ENCODE measurements at regions not wholly inside any gene's neighbourhood (a gene's known extent, or its start where the extent isn't known, plus 50 kb on each side); places are given as distances from the start of the nearest gene placed in this dataset.

DNA sequence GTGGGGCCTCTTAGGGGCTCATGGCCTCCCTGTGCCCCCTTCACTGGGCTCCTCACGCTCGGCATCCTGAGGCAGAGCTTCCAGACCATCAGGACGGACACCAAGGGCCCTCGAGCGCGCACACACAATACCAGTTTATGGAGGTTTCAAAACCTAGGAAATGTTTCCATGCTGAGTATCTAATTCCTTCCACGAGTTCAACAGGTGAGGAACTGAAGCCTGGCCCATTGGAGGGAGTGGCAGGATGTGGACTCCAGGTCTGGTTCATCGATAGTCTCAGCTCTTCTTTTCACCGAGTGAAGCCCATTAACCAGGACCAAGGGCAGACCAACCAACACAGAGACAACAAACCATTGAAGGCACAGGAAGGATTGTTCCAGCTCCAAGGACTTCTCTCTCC lies 336.7 kb upstream of the SHH start (continued):
- TF ChIP-seq, protein P1, sequence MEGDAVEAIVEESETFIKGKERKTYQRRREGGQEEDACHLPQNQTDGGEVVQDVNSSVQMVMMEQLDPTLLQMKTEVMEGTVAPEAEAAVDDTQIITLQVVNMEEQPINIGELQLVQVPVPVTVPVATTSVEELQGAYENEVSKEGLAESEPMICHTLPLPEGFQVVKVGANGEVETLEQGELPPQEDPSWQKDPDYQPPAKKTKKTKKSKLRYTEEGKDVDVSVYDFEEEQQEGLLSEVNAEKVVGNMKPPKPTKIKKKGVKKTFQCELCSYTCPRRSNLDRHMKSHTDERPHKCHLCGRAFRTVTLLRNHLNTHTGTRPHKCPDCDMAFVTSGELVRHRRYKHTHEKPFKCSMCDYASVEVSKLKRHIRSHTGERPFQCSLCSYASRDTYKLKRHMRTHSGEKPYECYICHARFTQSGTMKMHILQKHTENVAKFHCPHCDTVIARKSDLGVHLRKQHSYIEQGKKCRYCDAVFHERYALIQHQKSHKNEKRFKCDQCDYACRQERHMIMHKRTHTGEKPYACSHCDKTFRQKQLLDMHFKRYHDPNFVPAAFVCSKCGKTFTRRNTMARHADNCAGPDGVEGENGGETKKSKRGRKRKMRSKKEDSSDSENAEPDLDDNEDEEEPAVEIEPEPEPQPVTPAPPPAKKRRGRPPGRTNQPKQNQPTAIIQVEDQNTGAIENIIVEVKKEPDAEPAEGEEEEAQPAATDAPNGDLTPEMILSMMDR (conservative IDR thresholded peaks at IDR 0.05; ENCODE audit: low read depth in 2 of 2) = no peak
- TF ChIP-seq ZNF331 (CRISPR knock-in tag; IDR thresholded peaks at IDR 0.05; ENCODE audit: low read depth) (no peak), POLR2AphosphoS5 (IDR thresholded peaks at IDR 0.05; ENCODE audit: low read depth) (no peak), JUNB (IDR thresholded peaks at IDR 0.05; ENCODE audit: unreplicated experiment) (no peak), STAT1 (IDR thresholded peaks at IDR 0.05; ENCODE audit: unreplicated experiment) (no peak), EZH2phosphoT487 (IDR thresholded peaks at IDR 0.05; ENCODE audit: unreplicated experiment) (no peak)

- Histone ChIP-seq H2AFZ (no peak overlapping the region), H4K20me1 (replicated peaks; ENCODE audit: insufficient read depth) (no peaks in the 10 kb centered on the region), H3F3A (replicated peaks; ENCODE audit: low read depth) (no peaks in the 10 kb centered on the region), H3K4me3 (no peak overlapping the region), H3K79me2 (replicated peaks; ENCODE audit: insufficient read depth) (no peaks in the 10 kb centered on the region), H3K4me2 (no peak overlapping the region), H3K9me2 (ENCODE audit: insufficient read depth) (no peaks in the 10 kb centered on the region), H3K4me1 (ENCODE audit: insufficient read depth) (no peaks in the 10 kb centered on the region), H3K27ac (ENCODE audit: low read depth) (no peak overlapping the region), H3K27me3 (ENCODE audit: insufficient read depth) (no peaks in the 10 kb centered on the region), H3K36me3 (ENCODE audit: insufficient read depth) (no peaks in the 10 kb centered on the region)
- H3K4me3 Mint-ChIP-seq = no peak overlapping the region
- peaks cover 7% of the 10 kb centered on the region for H3K9me3 Mint-ChIP-seq
- H3K27me3 Mint-ChIP-seq (ENCODE audit: insufficient read depth, low read depth, poor library complexity) = peaks cover 9% of the 10 kb centered on the region
- TF ChIP-seq STAT1 (IDR thresholded peaks at IDR 0.05; ENCODE audit: unreplicated experiment) = no peak
- no peak for TF ChIP-seq POLR2AphosphoS5 (IDR thresholded peaks at IDR 0.05; ENCODE audit: low read depth)
- no peaks in the 10 kb centered on the region for H3K36me3 Mint-ChIP-seq (ENCODE audit: low read depth)
- ATAC-seq (no peak), DNase-seq (ENCODE audit: low spot score) (no peak)
- 0 out of 2 replicates have a peak overlapping the region, but pooled peaks have one; percentile 19 for H3K27ac Mint-ChIP-seq
- H3K4me1 Mint-ChIP-seq = peaks cover 18% of the 10 kb centered on the region
Measured at GRCh38 chr7:156148547-156148946, 336.3 kb upstream of the SHH start.

DNA sequence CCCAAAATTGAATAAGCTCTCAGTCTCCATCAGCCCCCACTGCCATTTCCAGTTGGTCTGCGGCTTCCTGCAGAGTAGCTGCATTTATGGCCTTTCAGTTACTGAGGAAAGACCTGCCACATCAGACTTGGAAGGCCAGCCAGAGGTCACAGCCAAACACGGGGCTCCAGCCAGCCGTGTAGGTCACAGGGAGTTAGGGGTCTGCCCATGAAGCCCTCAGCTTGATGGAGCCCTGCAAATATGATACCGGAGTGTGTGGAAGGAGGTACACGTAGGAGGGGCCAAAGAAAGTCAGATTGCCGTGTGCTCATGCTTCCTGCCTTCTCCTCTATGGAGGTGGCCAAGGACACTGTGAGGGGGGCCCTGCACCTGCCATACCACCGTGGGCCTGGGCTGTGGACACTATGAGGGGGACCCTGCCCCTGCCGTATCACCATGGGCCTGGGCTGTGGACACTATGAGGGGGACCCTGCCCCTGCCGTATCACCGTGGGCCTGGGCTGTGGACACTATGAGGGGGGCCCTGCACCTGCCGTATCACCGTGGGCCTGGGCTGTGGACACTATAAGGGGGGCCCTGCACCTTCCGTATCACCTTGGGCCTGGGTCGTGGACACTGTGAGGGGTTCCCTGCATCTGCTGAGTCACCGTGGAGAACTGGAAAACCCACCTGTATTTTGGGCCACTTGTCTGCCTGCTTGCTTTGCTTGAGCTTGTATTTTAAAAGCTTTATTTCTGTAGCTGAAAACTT lies 335.7 kb upstream of the SHH start:
- Mint-ChIP-seq H3K27me3 (ENCODE audit: insufficient read depth, low read depth, poor library complexity) (peaks cover 6% of the 10 kb centered on the region), H3K4me3 (no peak overlapping the region), H3K36me3 (ENCODE audit: low read depth) (no peaks in the 10 kb centered on the region), H3K9me3 (0 out of 3 replicates have a peak, but pooled peaks cover under 1% of the 10 kb centered on the region), H3K4me1 (peaks cover 18% of the 10 kb centered on the region), H3K27ac (peak overlapping the region; percentile 19; the same call in 1 of the 2 replicates)
- no peak overlapping the region for H3K4me2 ChIP-seq
- H3K9me2 ChIP-seq (ENCODE audit: insufficient read depth) = no peaks in the 10 kb centered on the region
- H2AFZ ChIP-seq = no peak overlapping the region
- ATAC-seq (no peak), DNase-seq (ENCODE audit: low spot score) (no peak)
- no peaks in the 10 kb centered on the region for H3K4me1 ChIP-seq (ENCODE audit: insufficient read depth)
- H3K36me3 ChIP-seq (ENCODE audit: insufficient read depth) = no peaks in the 10 kb centered on the region
- H3K79me2 ChIP-seq (replicated peaks; ENCODE audit: insufficient read depth) = no peaks in the 10 kb centered on the region
- H3K27me3 ChIP-seq (ENCODE audit: insufficient read depth) = no peaks in the 10 kb centered on the region
- no peak overlapping the region for H3K4me3 ChIP-seq
- H3F3A ChIP-seq (replicated peaks; ENCODE audit: low read depth) = no peaks in the 10 kb centered on the region
- no peak overlapping the region for H3K27ac ChIP-seq (ENCODE audit: low read depth)
- H4K20me1 ChIP-seq (replicated peaks; ENCODE audit: insufficient read depth) = no peaks in the 10 kb centered on the region
- TF ChIP-seq CREB1 (CRISPR knock-in tag; IDR thresholded peaks at IDR 0.05; ENCODE audit: low read depth) (no peak), NANOG (IDR thresholded peaks at IDR 0.05; ENCODE audit: borderline replicate concordance) (no peak), ZNF114 (CRISPR knock-in tag; IDR thresholded peaks at IDR 0.05) (no peak), ZNF331 (CRISPR knock-in tag; IDR thresholded peaks at IDR 0.05; ENCODE audit: low read depth) (no peak), REST (IDR thresholded peaks at IDR 0.05; ENCODE audit: unreplicated experiment) (no peak), EZH2 (IDR thresholded peaks at IDR 0.05; ENCODE audit: low read depth, unreplicated experiment) (no peak), POLR2AphosphoS5 (IDR thresholded peaks at IDR 0.05; ENCODE audit: low read depth) (no peak), STAT1 (IDR thresholded peaks at IDR 0.05; ENCODE audit: unreplicated experiment) (no peak), JUNB (IDR thresholded peaks at IDR 0.05; ENCODE audit: unreplicated experiment) (no peak)
- TF ChIP-seq, protein P2, sequence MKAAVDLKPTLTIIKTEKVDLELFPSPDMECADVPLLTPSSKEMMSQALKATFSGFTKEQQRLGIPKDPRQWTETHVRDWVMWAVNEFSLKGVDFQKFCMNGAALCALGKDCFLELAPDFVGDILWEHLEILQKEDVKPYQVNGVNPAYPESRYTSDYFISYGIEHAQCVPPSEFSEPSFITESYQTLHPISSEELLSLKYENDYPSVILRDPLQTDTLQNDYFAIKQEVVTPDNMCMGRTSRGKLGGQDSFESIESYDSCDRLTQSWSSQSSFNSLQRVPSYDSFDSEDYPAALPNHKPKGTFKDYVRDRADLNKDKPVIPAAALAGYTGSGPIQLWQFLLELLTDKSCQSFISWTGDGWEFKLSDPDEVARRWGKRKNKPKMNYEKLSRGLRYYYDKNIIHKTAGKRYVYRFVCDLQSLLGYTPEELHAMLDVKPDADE (IDR thresholded peaks at IDR 0.05) = no peak

All from GM23338 (cell line).